ENCODE measurements at regions not wholly inside any gene's neighbourhood (a gene's known extent, or its start where the extent isn't known, plus 50 kb on each side); places are given as distances from the start of the nearest gene placed in this dataset.

GRCh38 chr11:42021911-42022310 lies 562.5 kb upstream of the LRRC4C start:
- TF ChIP-seq CTCF (conservative IDR thresholded peaks at IDR 0.05 in 1 of 2, IDR thresholded peaks at IDR 0.05 in 1 of 2; ENCODE audit: extremely low read depth in 1 of 2, insufficient read depth in 1 of 2, low read depth in 1 of 2, low read length in 2 of 2): no peak
- TF ChIP-seq EZH2 (IDR thresholded peaks at IDR 0.05; ENCODE audit: borderline replicate concordance, low read length): no peak
